ENCODE measurements at regions not wholly inside any gene's neighbourhood (a gene's known extent, or its start where the extent isn't known, plus 50 kb on each side); places are given as distances from the start of the nearest gene placed in this dataset.

DNA sequence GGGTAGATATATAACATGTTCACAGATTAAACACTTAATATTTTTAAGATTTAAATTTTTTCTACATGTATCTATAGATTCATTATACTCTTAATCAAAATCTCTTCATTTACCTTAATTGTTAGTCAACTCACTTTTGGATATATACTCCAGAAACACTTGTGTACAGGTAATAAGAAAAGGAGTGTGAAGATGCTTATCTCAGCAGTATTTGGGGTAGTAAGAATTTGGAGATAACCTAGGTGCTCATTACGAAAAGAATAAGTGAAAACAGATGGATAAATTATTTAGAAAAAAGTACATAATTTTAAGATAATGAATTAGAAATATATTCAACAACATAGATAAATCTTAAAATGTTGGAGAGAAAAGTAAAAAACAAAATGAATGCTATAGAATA is 226.5 kb upstream of the PLSCR5 start (continued):
- TF ChIP-seq ZBTB33 (IDR thresholded peaks at IDR 0.05; ENCODE audit: borderline replicate concordance, low read depth) (no peak), SMC3 (IDR thresholded peaks at IDR 0.05; ENCODE audit: low read depth, low read length) (no peak), USF2 (IDR thresholded peaks at IDR 0.05; ENCODE audit: borderline replicate concordance, low read depth, low read length) (no peak), GATA2 (CRISPR knock-in tag; IDR thresholded peaks at IDR 0.05) (no peak)
- TF ChIP-seq, protein P1, sequence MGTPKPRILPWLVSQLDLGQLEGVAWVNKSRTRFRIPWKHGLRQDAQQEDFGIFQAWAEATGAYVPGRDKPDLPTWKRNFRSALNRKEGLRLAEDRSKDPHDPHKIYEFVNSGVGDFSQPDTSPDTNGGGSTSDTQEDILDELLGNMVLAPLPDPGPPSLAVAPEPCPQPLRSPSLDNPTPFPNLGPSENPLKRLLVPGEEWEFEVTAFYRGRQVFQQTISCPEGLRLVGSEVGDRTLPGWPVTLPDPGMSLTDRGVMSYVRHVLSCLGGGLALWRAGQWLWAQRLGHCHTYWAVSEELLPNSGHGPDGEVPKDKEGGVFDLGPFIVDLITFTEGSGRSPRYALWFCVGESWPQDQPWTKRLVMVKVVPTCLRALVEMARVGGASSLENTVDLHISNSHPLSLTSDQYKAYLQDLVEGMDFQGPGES (IDR thresholded peaks at IDR 0.05; ENCODE audit: low read depth, low read length): no peak

DNA sequence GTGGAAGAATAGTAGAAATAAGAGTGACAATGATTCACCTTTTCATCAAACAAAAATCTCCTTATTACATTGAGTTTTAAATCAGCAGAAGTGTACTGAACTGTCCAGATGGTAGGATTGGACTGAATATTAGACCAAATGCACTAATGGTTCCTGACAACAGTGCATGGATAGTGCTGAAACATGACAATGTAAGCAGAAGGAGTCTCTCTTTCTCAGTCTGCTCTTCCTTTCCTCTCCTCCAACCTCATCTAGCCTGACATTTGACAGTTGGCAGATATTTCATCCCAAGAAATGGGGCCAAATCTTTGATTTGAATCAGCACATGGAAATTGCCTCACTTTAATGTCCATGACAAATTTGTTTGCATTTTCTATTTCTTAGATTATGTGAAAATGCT is 225.1 kb upstream of the PLSCR5 start:
- Histone ChIP-seq H4K20me1 (ENCODE audit: insufficient read depth) (no peaks in the 10 kb centered on the region), H3K9ac (no peak overlapping the region), H3K27me3 (ENCODE audit: insufficient read depth) (peaks cover 4% of the 10 kb centered on the region), H3K4me1 (ENCODE audit: control insufficient read depth in 1 of 2, insufficient read depth in 2 of 2, low read depth in 1 of 2, low read length in 1 of 2) (no peaks in the 10 kb centered on the region), H3K79me2 (ENCODE audit: insufficient read depth) (no peaks in the 10 kb centered on the region), H3K4me2 (no peak overlapping the region), H3F3A (replicated peaks; ENCODE audit: insufficient read depth) (no peaks in the 10 kb centered on the region), H3K4me3 (ENCODE audit: low read depth in 2 of 2, low read length in 1 of 2) (no peak overlapping the region), H3K9me2 (no peaks in the 10 kb centered on the region), H3K27ac (ENCODE audit: low read depth in 2 of 2, low read length in 1 of 2) (no peak overlapping the region), H2AFZ (ENCODE audit: low read depth) (no peak overlapping the region), H3K36me3 (replicated peaks in 1 of 2; ENCODE audit: control insufficient read depth in 1 of 2, insufficient read depth in 2 of 2, low read length in 1 of 2) (no peaks in the 10 kb centered on the region), H3K9me3 (no peaks in the 10 kb centered on the region)
- TF ChIP-seq EP300 (IDR thresholded peaks at IDR 0.05; ENCODE audit: borderline replicate concordance in 1 of 2, low read depth in 1 of 2, low read length in 1 of 2) (0 out of 4 replicates have a peak, but pooled peaks of 1 of the 2 experiments have one; percentile 23), GABPA (IDR thresholded peaks at IDR 0.05; ENCODE audit: low read depth) (no peak)
- no peak for DNase-seq
- CTCF ChIA-PET: no interaction called here
- POLR2A ChIA-PET: no interaction called here

GRCh38 chr3:146827836-146828235 is 222.7 kb upstream of the PLSCR5 start:
- Histone ChIP-seq H3K9me3 (no peaks in the 10 kb centered on the region), H3K27me3 (ENCODE audit: insufficient read depth) (peaks cover 4% of the 10 kb centered on the region), H3F3A (replicated peaks; ENCODE audit: insufficient read depth) (no peaks in the 10 kb centered on the region), H3K9me2 (no peaks in the 10 kb centered on the region), H3K36me3 (replicated peaks in 1 of 2; ENCODE audit: control insufficient read depth in 1 of 2, insufficient read depth in 2 of 2, low read length in 1 of 2) (no peaks in the 10 kb centered on the region), H3K4me1 (ENCODE audit: control insufficient read depth in 1 of 2, insufficient read depth in 2 of 2, low read depth in 1 of 2, low read length in 1 of 2) (no peaks in the 10 kb centered on the region), H3K9ac (no peak overlapping the region), H3K4me2 (no peak overlapping the region), H2AFZ (ENCODE audit: low read depth) (no peak overlapping the region), H4K20me1 (ENCODE audit: insufficient read depth) (no peaks in the 10 kb centered on the region), H3K4me3 (ENCODE audit: low read depth in 2 of 2, low read length in 1 of 2) (no peak overlapping the region), H3K79me2 (ENCODE audit: insufficient read depth) (no peaks in the 10 kb centered on the region), H3K27ac (ENCODE audit: low read depth in 2 of 2, low read length in 1 of 2) (no peak overlapping the region)
- DNase-seq: no peak
- TF ChIP-seq FOXM1 (IDR thresholded peaks at IDR 0.05; ENCODE audit: low read depth) (no peak), USF2 (IDR thresholded peaks at IDR 0.05; ENCODE audit: borderline replicate concordance, low read depth, low read length) (no peak), GATA2 (CRISPR knock-in tag; IDR thresholded peaks at IDR 0.05) (no peak)
- POLR2A ChIA-PET: no interaction called here
- CTCF ChIA-PET: interaction anchor here (0.9 kb wide), 1 partner anchor 46 kb away, joined by 3 read pairs; no protein-coding TSS in a partner anchor
- 3% methylated on average over 1 of the region's 1 CpG for WGBS (ENCODE audit: low lambda C conversion rate)

All from SK-N-SH (cell line).